ENCODE measurements at regions not wholly inside any gene's neighbourhood (a gene's known extent, or its start where the extent isn't known, plus 50 kb on each side); places are given as distances from the start of the nearest gene placed in this dataset.

GRCh38 chr16:6343157-6343556, 989.5 kb upstream of the RBFOX1 start:
- Histone ChIP-seq H3K4me3 (ENCODE audit: insufficient read depth, low read depth, low read length, poor library complexity, severe bottlenecking) (no peak overlapping the region), H3K27me3 (replicated peaks; ENCODE audit: control insufficient read depth, insufficient read depth, low read length, poor library complexity, severe bottlenecking) (no peaks in the 10 kb centered on the region), H3K36me3 (ENCODE audit: control insufficient read depth, insufficient read depth, low read length) (no peaks in the 10 kb centered on the region), H3K27ac (ENCODE audit: insufficient read depth, low read length, poor library complexity, severe bottlenecking) (no peak overlapping the region), H3K9me3 (ENCODE audit: control insufficient read depth, low read length) (no peaks in the 10 kb centered on the region), H3K4me1 (ENCODE audit: control insufficient read depth, insufficient read depth, low read length, poor library complexity, severe bottlenecking) (no peaks in the 10 kb centered on the region)
- no peak for DNase-seq

- DNase-seq: no peak
- Histone ChIP-seq H3K36me3 (ENCODE audit: control insufficient read depth, insufficient read depth, low read length) (no peaks in the 10 kb centered on the region), H3K9me3 (ENCODE audit: control insufficient read depth, low read length) (no peaks in the 10 kb centered on the region), H3K27me3 (replicated peaks; ENCODE audit: control insufficient read depth, insufficient read depth, low read length, poor library complexity, severe bottlenecking) (no peaks in the 10 kb centered on the region), H3K4me3 (ENCODE audit: insufficient read depth, low read depth, low read length, poor library complexity, severe bottlenecking) (no peak overlapping the region), H3K27ac (ENCODE audit: insufficient read depth, low read length, poor library complexity, severe bottlenecking) (no peak overlapping the region), H3K4me1 (ENCODE audit: control insufficient read depth, insufficient read depth, low read length, poor library complexity, severe bottlenecking) (no peaks in the 10 kb centered on the region)
These were observed 990.7 kb upstream of the RBFOX1 start for GRCh38 chr16:6341981-6342380.

GRCh38 chr16:6335072-6335471, 997.6 kb upstream of the RBFOX1 start:
- Histone ChIP-seq H3K4me3 (ENCODE audit: insufficient read depth, low read depth, low read length, poor library complexity, severe bottlenecking) (no peak overlapping the region), H3K27me3 (replicated peaks; ENCODE audit: control insufficient read depth, insufficient read depth, low read length, poor library complexity, severe bottlenecking) (no peaks in the 10 kb centered on the region), H3K9me3 (ENCODE audit: control insufficient read depth, low read length) (no peaks in the 10 kb centered on the region), H3K27ac (ENCODE audit: insufficient read depth, low read length, poor library complexity, severe bottlenecking) (no peak overlapping the region), H3K4me1 (ENCODE audit: control insufficient read depth, insufficient read depth, low read length, poor library complexity, severe bottlenecking) (no peaks in the 10 kb centered on the region), H3K36me3 (ENCODE audit: control insufficient read depth, insufficient read depth, low read length) (no peaks in the 10 kb centered on the region)
- no peak for DNase-seq

- H3K27me3 ChIP-seq (replicated peaks; ENCODE audit: control insufficient read depth, insufficient read depth, low read length, poor library complexity, severe bottlenecking): no peaks in the 10 kb centered on the region
These were observed 1000.9 kb upstream of the RBFOX1 start for GRCh38 chr16:6331770-6332169.

GRCh38 chr16:6317934-6318333, 1014.7 kb upstream of the RBFOX1 start:
- no peaks in the 10 kb centered on the region for H3K9me3 ChIP-seq (ENCODE audit: control insufficient read depth, low read length)
- H3K36me3 ChIP-seq (ENCODE audit: control insufficient read depth, insufficient read depth, low read length): no peaks in the 10 kb centered on the region
- no peaks in the 10 kb centered on the region for H3K4me1 ChIP-seq (ENCODE audit: control insufficient read depth, insufficient read depth, low read length, poor library complexity, severe bottlenecking)
- H3K27me3 ChIP-seq (replicated peaks; ENCODE audit: control insufficient read depth, insufficient read depth, low read length, poor library complexity, severe bottlenecking): no peaks in the 10 kb centered on the region
- DNase-seq: no peak
- no peak overlapping the region for H3K27ac ChIP-seq (ENCODE audit: insufficient read depth, low read length, poor library complexity, severe bottlenecking)
- H3K4me3 ChIP-seq (ENCODE audit: insufficient read depth, low read depth, low read length, poor library complexity, severe bottlenecking): no peak overlapping the region

More at GRCh38 chr16:6331770-6332169, 1000.9 kb upstream of the RBFOX1 start:
- Histone ChIP-seq H3K36me3 (ENCODE audit: control insufficient read depth, insufficient read depth, low read length) (no peaks in the 10 kb centered on the region), H3K4me1 (ENCODE audit: control insufficient read depth, insufficient read depth, low read length, poor library complexity, severe bottlenecking) (no peaks in the 10 kb centered on the region), H3K4me3 (ENCODE audit: insufficient read depth, low read depth, low read length, poor library complexity, severe bottlenecking) (no peak overlapping the region), H3K27ac (ENCODE audit: insufficient read depth, low read length, poor library complexity, severe bottlenecking) (no peak overlapping the region), H3K9me3 (ENCODE audit: control insufficient read depth, low read length) (no peaks in the 10 kb centered on the region)
- no peak for DNase-seq

GRCh38 chr16:6309271-6309670, 1023.4 kb upstream of the RBFOX1 start:
- Histone ChIP-seq H3K27ac (ENCODE audit: insufficient read depth, low read length, poor library complexity, severe bottlenecking) (no peak overlapping the region), H3K4me1 (ENCODE audit: control insufficient read depth, insufficient read depth, low read length, poor library complexity, severe bottlenecking) (no peaks in the 10 kb centered on the region), H3K9me3 (ENCODE audit: control insufficient read depth, low read length) (no peaks in the 10 kb centered on the region), H3K4me3 (ENCODE audit: insufficient read depth, low read depth, low read length, poor library complexity, severe bottlenecking) (no peak overlapping the region), H3K27me3 (replicated peaks; ENCODE audit: control insufficient read depth, insufficient read depth, low read length, poor library complexity, severe bottlenecking) (no peaks in the 10 kb centered on the region), H3K36me3 (ENCODE audit: control insufficient read depth, insufficient read depth, low read length) (no peaks in the 10 kb centered on the region)
- no peak for DNase-seq

GRCh38 chr16:6308176-6308575, 1024.5 kb upstream of the RBFOX1 start:
- DNase-seq: no peak
- Histone ChIP-seq H3K27ac (ENCODE audit: insufficient read depth, low read length, poor library complexity, severe bottlenecking) (no peak overlapping the region), H3K36me3 (ENCODE audit: control insufficient read depth, insufficient read depth, low read length) (no peaks in the 10 kb centered on the region), H3K27me3 (replicated peaks; ENCODE audit: control insufficient read depth, insufficient read depth, low read length, poor library complexity, severe bottlenecking) (no peaks in the 10 kb centered on the region), H3K4me1 (ENCODE audit: control insufficient read depth, insufficient read depth, low read length, poor library complexity, severe bottlenecking) (no peaks in the 10 kb centered on the region), H3K4me3 (ENCODE audit: insufficient read depth, low read depth, low read length, poor library complexity, severe bottlenecking) (no peak overlapping the region), H3K9me3 (ENCODE audit: control insufficient read depth, low read length) (no peaks in the 10 kb centered on the region)

GRCh38 chr16:6300523-6300922, 1032.1 kb upstream of the RBFOX1 start:
- no peak for DNase-seq
- no peaks in the 10 kb centered on the region for H3K27me3 ChIP-seq (replicated peaks; ENCODE audit: control insufficient read depth, insufficient read depth, low read length, poor library complexity, severe bottlenecking)
- H3K4me3 ChIP-seq (ENCODE audit: insufficient read depth, low read depth, low read length, poor library complexity, severe bottlenecking): no peak overlapping the region
- no peak overlapping the region for H3K27ac ChIP-seq (ENCODE audit: insufficient read depth, low read length, poor library complexity, severe bottlenecking)
- H3K9me3 ChIP-seq (ENCODE audit: control insufficient read depth, low read length): no peaks in the 10 kb centered on the region
- H3K4me1 ChIP-seq (ENCODE audit: control insufficient read depth, insufficient read depth, low read length, poor library complexity, severe bottlenecking): no peaks in the 10 kb centered on the region
- no peaks in the 10 kb centered on the region for H3K36me3 ChIP-seq (ENCODE audit: control insufficient read depth, insufficient read depth, low read length)

GRCh38 chr16:6297666-6298410, 1034.8 kb upstream of the RBFOX1 start:
- no peak overlapping the region for H3K4me3 ChIP-seq (ENCODE audit: insufficient read depth, low read depth, low read length, poor library complexity, severe bottlenecking)
- no peak overlapping the region for H3K27ac ChIP-seq (ENCODE audit: insufficient read depth, low read length, poor library complexity, severe bottlenecking)
- no peaks in the 10 kb centered on the region for H3K27me3 ChIP-seq (replicated peaks; ENCODE audit: control insufficient read depth, insufficient read depth, low read length, poor library complexity, severe bottlenecking)
- H3K36me3 ChIP-seq (ENCODE audit: control insufficient read depth, insufficient read depth, low read length): no peaks in the 10 kb centered on the region
- no peak for DNase-seq
- H3K4me1 ChIP-seq (ENCODE audit: control insufficient read depth, insufficient read depth, low read length, poor library complexity, severe bottlenecking): no peaks in the 10 kb centered on the region
- no peaks in the 10 kb centered on the region for H3K9me3 ChIP-seq (ENCODE audit: control insufficient read depth, low read length)

GRCh38 chr16:6286176-6286575, 1046.5 kb upstream of the RBFOX1 start:
- DNase-seq: no peak
- Histone ChIP-seq H3K27me3 (replicated peaks; ENCODE audit: control insufficient read depth, insufficient read depth, low read length, poor library complexity, severe bottlenecking) (no peaks in the 10 kb centered on the region), H3K27ac (ENCODE audit: insufficient read depth, low read length, poor library complexity, severe bottlenecking) (no peak overlapping the region), H3K4me1 (ENCODE audit: control insufficient read depth, insufficient read depth, low read length, poor library complexity, severe bottlenecking) (no peaks in the 10 kb centered on the region), H3K4me3 (ENCODE audit: insufficient read depth, low read depth, low read length, poor library complexity, severe bottlenecking) (no peak overlapping the region), H3K36me3 (ENCODE audit: control insufficient read depth, insufficient read depth, low read length) (no peaks in the 10 kb centered on the region), H3K9me3 (ENCODE audit: control insufficient read depth, low read length) (no peaks in the 10 kb centered on the region)

All from effector memory CD4-positive, alpha-beta T cell (primary cell).